HG03196 (cell line): ENCODE measurements at regions not wholly inside any gene's neighbourhood (a gene's known extent, or its start where the extent isn't known, plus 50 kb on each side); places are given as distances from the start of the nearest gene placed in this dataset.
"Not testable (repeated sequence)": the region's sequence is repeated elsewhere in the genome, so short reads cannot be mapped to it uniquely, and the experiment has no call there.

ENCODE experiments used
- ATAC-seq: cut with Tn5 transposase; IDR thresholded peaks from one replicate; pipeline ENCODE4 v1.9.1; 2021; ENCODE audit not compliant: unreplicated experiment

GRCh38 chr10:84698989-84699388 lies 370.6 kb downstream of the CCSER2 start:
- ATAC-seq: no peak

GRCh38 chr10:84700668-84701369 lies 372.4 kb downstream of the CCSER2 start:
- no peak for ATAC-seq

- ATAC-seq: no peak
Observed at GRCh38 chr10:84701370-84701720, 373.0 kb downstream of the CCSER2 start.

GRCh38 chr10:84704101-84704500 lies 375.7 kb downstream of the CCSER2 start:
- ATAC-seq: no peak

- no peak for ATAC-seq
Observed at GRCh38 chr10:84706431-84706830, 378.0 kb downstream of the CCSER2 start.

DNA sequence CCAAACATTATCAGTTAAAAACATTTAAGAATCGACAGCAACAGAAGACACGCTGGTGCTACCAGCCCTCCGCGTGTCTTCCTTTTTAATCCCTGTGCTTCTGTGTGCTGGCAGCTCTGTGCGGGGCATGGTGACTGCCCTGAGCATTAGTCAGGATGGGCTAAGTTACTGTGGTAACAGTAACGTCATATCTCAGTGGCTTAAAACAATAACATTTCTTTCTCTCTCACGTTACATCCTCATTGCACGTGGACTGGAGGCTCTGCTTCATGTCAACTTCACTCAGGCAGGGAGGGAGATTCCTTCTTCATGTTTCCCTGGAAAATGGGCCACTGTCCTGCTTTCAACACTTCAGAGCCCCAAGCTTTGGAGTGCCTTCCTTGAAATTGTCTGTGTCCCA lies 378.5 kb downstream of the CCSER2 start:
- ATAC-seq: no peak

DNA sequence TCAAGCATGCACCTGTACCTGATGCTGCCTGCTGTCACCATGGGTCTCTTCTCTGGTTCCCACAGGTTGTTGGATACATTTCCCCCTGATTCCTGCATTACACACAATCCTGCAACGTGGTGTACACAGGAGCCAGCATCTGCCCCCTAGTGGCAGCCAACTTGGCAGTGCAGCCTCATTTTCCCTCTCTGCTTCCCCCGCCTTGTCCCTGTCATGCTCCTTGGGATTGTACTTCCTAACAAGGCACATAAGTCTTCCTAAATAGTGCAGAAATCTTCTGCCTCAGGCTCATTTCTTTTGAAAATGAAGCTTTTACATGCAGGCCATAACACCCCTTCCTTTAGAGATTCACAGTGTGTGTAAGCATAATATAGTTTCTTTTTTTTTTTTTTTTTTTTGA lies 387.5 kb downstream of the CCSER2 start:
- ATAC-seq: no peak

DNA sequence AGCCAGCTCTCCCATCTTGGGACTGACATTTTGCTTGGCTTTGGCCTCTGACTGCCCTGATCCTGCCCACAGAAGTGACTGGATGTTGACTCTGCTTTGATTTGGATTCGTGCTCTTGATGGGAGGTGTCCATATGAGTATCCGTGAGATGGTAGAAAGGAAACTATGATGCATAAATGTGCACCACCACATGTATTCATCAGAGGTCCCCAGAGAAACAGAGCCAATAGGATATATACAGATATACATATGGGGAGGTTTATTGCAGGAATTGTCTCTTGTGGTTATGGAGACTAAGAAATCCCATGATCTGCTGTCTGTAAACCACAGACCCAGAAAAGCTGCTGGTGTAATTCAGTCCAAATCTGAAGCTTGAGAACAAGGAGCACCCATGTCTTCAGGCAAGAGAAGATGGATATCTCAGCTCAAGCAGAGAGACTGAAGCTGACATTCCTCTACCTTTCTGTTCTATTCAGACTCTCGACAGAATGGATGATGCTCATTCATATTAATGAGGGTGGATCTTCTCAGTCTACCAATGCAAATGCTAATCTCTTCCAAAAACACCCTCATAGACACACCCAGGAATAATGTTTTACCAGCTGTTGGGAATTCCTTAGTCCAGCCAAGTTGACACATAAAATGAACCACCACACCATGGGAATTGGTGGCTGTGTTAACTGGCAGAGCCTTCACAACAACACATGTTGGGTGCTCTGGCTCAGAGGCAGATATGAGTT lies 390.7 kb downstream of the CCSER2 start:
- ATAC-seq: no peak

DNA sequence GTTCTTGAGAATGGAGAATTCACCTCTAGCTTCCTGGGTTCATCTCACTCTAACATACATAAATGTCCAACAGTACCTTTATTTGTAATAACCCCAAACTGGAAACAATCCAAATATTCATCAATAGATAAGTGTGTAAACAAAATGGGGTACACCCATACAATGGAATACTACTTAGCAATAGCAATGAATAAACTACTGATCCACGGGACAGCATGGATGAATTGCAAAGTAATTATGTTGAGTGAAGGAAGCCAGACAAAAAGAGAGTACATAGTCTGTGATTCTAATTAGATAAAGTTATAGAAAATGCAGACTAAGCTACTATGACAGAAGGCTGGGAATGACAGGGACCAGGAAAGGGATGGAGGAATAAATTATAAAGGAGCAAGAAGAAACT lies 391.3 kb downstream of the CCSER2 start:
- ATAC-seq: no peak

GRCh38 chr10:84727398-84727797 lies 399.0 kb downstream of the CCSER2 start:
- ATAC-seq: no peak

- ATAC-seq: not testable (repeated sequence)
Observed at GRCh38 chr10:84739126-84739525, 410.7 kb downstream of the CCSER2 start.

DNA sequence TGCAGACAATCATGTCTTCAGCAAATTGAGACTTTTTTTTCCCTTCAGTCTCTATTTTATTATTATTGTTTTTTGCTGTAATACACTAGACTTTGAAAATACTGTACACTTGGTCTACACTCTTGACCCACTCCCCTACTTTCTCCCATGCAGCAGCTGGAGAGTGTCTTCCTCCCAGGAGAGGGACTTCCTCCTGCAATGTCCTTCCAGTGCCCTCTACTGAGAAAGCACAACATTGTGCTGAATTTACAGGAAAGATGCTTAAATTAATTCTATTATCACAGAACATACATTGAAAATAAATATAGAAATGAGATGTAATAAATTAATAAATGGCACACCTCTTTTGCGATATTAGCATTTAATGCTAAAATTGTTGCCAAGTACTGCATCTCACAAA lies 411.3 kb downstream of the CCSER2 start:
- ATAC-seq: no peak

GRCh38 chr10:84743483-84743882 lies 415.1 kb downstream of the CCSER2 start:
- no peak for ATAC-seq

- no peak for ATAC-seq
Observed at GRCh38 chr10:84755311-84755710, 426.9 kb downstream of the CCSER2 start.

DNA sequence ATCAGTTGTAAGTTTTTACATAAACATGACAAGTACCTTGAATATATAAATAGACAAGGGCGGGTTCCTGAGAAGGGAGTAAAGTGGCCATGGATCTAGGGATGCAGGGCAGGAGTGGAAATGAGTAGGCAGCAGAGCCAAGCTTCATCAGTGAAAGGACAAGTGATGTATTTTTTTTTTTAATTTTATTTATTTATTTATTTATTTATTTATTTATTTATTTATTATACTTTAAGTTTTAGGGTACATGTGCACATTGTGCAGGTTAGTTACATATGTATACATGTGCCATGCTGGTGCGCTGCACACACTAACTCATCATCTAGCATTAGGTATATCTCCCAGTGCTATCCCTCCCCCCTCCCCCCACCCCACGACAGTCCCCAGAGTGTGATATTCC lies 428.3 kb downstream of the CCSER2 start:
- ATAC-seq: not testable (repeated sequence)

GRCh38 chr10:84761994-84762614 lies 433.7 kb downstream of the CCSER2 start:
- not testable (repeated sequence) for ATAC-seq

DNA sequence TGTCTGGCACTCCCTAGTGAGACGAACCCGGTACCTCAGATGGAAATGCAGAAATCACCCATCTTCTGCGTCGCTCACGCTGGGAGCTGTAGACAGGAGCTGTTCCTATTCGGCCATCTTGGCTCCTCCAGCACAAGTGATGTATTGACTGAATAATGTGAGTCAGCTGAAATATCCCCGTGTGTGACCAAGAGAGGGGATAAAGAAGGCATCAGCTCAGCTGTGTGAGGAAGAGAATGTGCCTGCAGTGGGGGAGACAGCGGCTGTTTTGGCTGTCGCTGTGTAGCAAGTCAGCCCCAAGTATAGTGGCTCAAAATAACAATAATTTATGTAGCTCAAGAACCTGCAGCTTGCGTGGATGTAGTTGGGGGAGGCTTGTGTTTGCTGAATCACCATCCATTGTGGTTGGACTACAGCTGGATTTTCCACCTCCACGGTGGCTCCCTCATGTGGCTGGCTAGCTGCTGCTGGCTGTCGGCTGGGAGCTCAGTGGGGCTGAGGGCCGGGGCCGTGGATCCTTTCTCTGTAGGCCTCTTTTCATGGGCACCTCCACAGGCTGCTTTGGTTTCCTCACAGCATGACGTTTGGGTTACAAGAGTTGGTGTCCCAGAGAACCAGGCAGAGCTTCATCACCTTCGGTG lies 434.5 kb downstream of the CCSER2 start:
- ATAC-seq: no peak

DNA sequence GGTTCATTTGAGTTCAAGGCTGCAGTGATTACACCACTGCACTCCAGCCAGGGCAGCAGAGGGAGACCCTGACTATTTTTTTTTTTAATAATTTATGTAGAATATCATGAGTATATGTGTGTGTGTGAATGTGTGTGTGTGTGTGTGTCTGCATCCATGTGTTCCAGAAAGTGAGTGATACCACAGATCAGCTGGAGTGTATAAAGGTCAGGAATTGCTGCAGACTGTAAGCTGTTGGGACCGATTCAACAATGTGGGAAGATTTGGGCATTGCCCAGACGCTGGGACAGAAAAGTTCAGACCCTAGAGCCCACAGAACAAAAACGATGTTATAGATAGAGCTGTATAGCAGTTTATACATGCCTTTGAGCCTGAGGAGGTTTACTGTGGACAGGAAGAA lies 435.6 kb downstream of the CCSER2 start:
- no peak for ATAC-seq

DNA sequence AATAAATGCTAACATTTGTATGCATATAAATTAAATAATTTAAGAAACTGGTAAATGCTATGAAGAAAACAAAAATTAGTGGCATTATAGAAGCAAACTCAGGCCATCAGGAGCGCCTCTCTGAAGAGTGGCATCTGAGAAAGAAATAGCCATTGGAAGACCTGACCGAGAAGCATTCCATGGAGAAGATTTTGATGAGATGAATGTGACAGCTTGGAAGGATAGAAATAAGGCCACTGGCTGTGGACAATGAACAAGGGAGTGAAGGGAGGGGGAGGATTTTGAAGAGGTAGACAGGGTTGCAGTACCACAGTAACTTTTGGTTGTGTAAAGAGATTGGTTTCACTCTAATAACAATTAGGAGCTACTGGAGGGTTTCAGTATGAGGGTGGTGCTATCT lies 436.7 kb downstream of the CCSER2 start:
- no peak for ATAC-seq

DNA sequence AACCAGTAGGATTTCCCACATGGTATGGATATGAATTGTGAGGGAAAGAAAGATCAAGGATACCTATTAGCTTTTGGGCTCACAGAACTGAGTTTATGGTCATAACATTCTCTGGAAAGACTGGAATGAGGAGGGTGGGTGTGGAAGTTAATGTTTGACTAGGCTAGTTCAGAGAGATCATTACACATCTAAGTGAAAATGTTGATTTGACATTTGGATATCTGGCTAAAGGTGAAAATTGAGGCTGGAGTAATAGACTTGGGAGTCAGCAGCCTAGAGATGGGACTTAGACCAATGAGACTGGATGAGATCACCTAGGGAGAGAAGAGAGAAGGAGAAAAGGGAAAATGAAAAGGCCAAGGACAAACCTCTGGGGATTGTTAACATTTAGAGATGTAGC lies 437.3 kb downstream of the CCSER2 start:
- no peak for ATAC-seq

- ATAC-seq: no peak
Observed at GRCh38 chr10:84766923-84767322, 438.5 kb downstream of the CCSER2 start.

- no peak for ATAC-seq
Observed at GRCh38 chr10:84768132-84768531, 439.7 kb downstream of the CCSER2 start.
